Nucleus accumbens (tissue), 56 donors: ENCODE measurements at regions not wholly inside any gene's neighbourhood (a gene's known extent, or its start where the extent isn't known, plus 50 kb on each side); places are given as distances from the start of the nearest gene placed in this dataset.
"Not testable (repeated sequence)": the region's sequence is repeated elsewhere in the genome, so short reads cannot be mapped to it uniquely, and the experiment has no call there.

Experiments
- DNase-seq, 56 donors: peaks; one replicate each; lab custom pipeline; 2025; lab: John Stamatoyannopoulos, UW

DNA sequence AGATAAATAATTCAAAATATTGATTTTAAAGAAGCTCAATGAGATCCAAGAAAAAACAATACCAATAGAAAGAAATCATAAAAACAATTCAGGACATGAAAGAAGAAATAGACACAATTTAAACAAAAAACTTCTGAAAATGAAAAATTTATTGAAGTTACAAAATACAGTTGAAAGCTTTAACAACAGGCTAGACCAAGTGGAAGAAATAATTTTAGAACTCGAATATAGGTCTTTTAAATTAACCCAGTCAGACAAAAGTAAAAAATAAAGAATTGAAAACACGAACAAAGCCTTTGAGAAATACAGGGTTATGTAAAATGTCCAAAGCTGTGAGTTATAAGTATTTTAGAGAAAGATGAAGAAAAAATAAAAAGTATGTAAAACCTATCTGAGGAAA lies 152.4 kb upstream of the SMIM30 start:
- DNase-seq: no peak

DNA sequence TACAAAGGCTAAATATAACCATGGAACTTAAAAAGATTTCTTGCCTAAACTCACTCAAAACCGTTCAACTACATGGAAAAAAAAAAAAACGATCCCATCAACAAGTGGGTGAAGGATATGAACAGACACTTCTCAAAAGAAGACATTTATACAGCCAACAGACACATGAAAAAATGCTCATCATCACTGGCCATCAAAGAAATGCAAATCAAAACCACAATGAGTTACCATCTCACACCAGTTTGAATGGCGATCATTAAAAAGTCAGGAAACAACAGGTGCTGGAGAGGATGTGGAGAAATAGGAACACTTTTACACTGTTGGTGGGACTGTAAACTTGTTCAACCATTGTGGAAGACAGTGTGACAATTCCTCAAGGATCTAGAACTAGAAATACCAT lies 151.2 kb upstream of the SMIM30 start:
- DNase-seq: not testable (repeated sequence)

DNA sequence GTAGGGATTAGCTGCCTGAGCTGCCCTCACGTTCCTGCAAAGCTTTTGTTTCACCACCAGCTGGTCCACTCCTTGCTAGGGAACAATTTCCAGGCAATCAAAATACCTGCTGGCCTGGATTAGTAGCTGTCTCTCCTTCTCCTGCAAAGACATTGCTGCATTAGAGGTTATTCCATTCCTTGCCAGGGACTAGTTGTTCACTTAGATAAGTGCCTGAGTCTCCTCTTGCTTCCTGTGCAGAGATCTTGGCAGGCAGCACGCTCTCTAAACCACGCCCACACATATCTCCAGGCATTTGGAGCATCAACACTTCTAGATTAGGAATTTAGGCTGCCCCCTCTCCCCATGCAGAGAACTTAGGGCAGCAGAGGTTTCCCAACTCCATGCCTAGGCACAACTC lies 150.4 kb upstream of the SMIM30 start:
- DNase-seq: no peak

DNA sequence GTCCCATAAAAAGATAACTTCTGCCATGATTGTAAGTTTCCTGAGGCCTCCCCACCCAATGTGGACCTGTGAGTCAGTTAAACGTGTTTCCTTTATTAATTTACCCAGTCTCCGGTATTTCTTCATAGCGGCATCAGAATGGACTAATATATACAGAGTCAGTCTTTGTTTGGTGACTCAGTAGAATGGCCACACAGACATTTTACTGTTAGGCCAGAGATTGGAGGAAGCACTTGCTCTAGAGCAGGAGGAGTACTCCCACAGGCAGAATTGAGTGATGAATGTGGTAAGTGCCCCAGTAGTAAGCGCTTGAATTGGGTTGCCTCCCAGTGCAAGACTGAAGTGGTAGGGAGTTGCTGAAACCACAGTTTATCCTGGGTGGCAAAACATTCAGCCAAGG lies 149.5 kb upstream of the SMIM30 start:
- no peak for DNase-seq

DNA sequence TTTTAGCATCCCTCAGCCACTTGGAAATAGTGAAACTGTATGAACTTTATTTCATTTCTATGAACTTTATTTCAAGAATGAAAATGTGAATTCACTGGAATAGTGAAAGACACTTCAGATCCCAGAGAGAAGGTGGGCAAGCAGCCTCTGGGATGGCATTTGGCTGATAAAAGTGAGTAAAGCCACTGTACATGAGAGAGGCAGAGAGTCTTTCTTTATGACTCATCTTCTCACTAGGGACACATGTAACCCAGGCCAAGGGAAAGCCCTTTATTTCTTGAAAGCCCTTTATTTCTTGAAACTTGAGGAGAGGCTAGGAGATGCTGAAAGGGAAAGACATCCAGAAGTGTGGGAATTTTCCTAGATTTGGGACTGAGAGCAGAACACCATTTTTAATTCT lies 148.9 kb upstream of the SMIM30 start:
- no peak for DNase-seq

DNA sequence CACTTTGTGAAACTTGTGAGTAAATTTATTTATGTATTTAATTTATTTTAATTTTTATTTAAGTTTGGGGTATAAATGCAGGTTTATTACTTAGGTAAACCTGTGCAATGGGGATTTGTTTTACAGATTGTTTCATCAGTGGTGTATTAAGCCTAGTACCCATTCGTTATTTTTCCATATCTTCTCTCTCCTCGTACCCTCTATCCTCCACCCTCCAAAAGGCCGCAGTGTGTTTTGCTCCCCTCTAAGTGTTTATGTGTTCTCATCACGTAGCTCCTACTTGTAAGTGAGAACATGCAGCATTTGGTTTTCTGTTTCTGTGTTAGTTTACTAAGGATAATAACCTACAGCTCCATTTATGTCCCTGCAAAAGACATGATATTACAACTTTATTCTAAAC lies 145.4 kb upstream of the SMIM30 start:
- DNase-seq: no peak

DNA sequence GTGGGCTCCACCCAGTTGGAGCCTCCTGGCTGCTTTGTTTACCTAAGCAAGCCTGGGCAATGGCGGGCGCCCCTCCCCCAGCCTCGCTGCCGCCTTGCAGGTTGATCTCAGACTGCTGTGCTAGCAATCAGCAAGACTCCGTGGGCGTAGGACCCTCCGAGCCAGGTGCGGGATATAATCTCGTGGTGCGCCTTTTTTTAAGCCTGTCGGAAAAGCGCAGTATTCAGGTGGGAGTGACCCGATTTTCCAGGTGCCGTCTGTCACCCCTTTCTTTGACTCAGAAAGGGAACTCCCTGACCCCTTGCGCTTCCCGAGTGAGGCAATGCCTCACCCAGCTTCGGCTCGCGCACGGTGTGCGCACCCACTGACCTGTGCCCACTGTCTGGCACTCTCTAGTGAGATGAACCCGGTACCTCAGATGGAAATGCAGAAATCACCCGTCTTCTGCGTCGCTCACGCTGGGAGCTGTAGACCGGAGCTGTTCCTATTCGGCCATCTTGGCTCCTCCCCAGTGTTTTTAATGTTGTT lies 144.9 kb upstream of the SMIM30 start:
- not testable (repeated sequence) for DNase-seq

DNA sequence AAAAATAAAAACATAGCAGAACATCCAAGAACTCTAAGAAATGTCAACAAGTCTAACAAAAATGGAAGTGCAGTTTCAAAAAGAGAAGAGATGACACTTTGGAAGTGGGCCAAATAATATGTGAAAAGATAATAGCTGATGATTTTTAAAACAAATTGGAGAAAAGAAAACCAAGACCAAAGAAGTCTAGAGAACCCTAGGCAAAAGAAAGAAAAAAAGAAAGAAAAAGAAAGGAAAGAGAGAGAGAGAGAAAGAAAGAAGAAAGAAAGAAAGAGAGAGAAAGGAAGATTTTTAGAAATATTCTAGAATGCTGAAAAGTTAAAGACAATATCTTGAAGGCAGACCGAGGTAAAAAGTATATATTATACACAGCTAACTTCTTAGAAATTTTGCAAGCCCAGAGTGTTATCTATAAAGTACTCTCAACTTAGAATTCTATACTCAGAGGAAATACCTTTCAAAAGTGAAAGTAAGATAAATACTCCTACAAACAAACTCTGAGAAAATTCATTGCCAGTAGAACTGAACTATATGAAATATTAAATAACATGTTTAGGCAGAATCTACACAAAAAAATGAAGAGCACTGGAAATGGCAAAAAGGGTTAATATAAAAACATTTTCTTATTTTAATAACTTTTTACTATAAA lies 138.7 kb upstream of the SMIM30 start:
- no peak for DNase-seq

DNA sequence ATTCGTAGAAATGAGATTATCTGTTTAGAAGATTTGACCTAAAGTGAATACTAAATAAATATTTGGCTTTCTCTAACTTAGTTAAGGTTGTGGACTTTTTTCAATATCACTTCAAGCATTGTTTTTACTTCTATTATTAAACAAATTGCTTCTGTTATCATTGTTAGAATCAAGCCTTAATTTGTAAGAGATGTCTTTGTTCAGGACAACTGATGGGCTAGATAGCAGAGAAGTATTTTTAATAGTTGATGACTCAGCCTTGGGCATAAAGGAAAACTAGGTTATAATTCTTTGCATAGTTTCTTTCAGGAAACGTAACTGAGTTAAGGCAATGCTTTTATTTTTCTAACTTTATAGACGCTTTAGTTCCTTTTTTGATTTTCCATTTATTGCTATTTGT lies 128.8 kb upstream of the SMIM30 start:
- no peak for DNase-seq

DNA sequence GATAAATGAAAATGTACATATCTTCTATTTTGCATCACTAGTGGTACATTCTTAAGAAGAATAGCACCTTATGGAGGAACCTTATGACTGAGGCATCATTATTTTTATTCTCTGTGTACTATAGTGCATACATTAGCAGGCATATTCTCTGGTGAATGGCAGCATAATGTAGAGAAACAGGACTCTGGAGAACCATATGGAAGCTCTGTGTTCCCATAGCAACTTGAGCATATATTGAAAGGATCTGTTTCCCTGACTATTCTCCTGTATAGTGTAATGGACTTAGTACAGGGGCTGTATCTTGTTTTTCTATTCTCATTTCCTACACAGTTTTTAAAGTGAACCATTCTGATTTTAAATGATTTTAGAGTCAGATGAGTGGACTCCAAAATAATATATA lies 128.4 kb upstream of the SMIM30 start:
- DNase-seq: no peak

DNA sequence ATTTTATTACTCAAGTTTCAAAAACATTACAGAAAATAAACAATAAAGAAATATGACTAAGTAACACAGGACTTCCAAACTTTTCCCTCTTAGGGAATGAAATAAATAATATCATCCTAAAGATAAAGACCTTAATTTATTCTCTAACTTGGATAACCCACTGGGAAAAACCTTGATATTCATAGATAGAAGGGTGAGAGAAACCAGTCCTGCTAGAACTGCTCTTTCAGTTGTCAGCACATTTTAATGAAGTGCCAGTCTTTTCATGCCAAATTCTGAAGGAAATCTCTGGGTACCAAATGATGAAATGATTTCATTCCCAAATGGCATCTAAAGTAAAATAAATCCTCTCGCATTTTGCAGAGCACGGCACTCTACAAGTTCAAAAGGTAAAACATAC lies 114.5 kb upstream of the SMIM30 start:
- no peak for DNase-seq

DNA sequence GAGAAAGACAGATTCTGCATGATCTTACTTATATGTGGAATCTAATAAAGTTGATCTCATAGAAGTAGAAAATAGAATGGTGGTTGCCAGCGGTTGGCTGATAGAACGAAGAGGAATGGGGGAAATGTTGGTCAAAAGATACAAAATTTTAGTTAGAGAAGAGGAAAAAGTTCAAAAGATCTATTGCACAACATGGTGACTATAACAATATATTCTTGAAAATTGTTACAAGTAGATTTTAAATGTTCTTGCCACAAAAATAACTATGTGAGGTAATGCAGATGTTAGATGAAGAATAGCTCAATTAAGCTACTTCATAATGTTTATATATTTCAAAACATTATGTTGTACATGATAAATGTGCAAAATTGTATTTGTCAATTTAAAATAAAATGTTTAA lies 112.3 kb upstream of the SMIM30 start:
- DNase-seq: no peak

DNA sequence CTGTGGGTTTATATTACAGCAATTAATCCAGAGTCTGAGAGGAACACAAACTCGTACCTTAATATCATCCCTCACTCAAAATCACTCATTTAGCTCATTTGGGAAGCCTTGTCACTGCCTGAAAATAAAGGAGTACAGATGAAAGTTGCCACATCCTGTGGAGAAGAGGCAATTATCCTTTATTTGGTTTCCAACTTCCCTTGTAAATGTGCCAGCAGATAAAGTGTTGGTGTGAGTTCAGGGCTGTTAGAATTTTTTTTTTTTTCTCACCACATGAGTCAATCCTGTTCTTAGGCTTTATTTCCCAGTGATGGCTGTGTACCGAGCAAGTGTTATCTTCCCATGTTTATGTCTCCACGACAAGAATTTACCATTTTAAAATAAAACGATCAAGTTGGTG lies 99.0 kb upstream of the SMIM30 start:
- no peak for DNase-seq

DNA sequence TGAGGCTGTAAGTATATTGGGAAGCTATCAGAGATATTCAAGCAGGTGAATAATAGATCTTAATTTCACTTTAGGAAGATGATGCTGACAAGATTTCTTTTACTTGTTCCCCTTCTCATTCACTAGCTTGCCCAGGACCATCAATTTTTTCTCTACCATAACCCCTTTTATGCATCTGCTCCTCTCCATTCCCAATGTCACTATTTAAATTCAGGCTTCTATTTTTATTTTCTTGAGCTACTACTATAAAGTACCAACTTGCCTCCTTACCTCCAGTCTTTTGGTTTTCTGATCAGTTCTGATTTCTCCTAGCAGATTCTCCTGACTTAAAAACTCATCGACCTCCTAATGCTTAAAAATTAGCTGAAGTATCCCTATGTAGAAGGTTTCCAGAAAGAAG lies 97.7 kb upstream of the SMIM30 start:
- DNase-seq: no peak

DNA sequence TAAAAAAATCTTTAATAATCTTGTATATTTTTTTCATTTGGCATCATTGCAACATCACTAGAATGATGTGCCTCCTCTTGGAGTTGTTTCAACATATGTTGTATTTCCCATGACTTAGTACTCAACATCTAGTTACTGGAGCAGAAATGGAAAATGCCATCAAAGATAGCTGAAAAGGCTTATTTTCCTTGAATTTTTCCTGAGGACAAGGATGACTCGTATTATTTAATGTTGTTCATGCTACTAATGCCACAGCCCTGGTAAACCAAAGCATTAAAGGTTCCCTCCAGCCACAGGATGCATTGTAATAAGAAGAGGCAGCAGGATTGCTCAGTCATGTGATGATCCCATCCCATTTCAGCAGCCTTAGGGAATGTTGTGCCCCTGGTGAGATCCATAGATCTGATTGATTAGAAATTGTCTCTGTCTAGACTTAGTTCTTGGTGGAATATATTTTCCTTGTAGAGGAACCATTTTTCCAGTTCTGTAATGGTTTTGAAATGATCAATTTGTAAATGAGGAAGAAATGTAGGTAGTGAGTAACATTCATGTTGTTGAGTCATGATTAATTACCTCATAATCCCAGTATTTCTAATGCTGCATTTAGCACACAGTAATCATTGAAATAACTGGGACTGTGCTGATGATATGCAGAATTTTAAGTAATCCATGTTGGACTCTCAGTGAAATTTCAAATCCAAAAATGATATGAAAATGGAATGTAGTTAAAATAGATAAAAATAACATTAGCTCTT lies 91.3 kb upstream of the SMIM30 start:
- no peak for DNase-seq

DNA sequence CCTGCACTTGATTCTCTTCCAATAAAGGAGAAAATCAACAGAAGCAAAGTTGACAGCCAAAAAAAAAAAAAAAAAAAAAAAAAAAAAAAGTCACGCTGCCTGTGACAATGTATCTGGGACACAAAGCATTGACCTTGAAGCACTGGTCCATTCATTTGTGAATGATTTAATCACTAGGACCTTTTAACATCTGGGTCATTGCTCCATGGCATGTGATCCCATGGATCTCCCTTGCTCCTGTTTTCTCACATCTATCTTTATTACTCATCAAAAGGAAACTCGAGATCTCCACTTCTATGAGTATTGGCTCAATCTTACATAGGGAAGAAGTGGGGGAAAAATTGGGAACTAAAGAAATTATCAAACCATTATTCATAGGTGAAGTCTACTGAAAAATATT lies 89.6 kb upstream of the SMIM30 start:
- DNase-seq: no peak

DNA sequence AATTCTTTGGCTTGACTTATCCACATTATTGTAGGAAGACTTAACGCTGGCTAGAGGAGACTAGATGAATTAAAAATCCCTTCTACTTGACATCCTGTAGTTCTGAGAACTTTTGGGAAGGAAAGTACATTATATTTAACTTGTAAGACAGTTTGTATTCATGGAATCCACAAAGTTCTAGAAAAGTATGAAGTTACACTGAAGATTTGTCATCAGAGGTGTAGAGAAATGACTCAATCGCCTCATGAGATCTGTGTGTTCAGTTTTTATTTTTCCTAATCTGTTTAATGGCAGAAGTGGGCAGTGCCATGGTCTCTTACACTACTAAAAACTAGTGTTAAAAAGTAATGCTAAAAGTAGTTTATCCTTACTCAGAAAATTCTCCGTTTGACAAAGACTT lies 89.1 kb upstream of the SMIM30 start:
- DNase-seq: no peak

DNA sequence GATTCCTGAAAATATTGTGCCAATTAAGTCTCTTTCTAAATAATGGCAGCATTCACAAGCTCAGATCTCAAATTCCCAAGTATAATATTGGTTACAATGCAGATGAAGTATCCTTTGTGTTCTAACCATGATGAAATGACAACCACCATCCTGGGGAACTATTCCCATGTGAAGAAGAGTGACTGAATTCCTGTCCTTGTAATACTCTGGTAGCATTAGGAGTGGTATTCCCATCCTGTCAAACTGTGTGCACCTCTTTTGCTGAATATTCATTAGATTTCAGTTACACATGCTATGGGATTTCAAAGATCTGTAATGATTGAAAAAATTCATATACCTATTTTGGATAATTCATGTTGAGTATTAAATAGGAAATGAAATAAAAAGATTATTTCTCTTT lies 86.1 kb upstream of the SMIM30 start:
- DNase-seq: no peak

DNA sequence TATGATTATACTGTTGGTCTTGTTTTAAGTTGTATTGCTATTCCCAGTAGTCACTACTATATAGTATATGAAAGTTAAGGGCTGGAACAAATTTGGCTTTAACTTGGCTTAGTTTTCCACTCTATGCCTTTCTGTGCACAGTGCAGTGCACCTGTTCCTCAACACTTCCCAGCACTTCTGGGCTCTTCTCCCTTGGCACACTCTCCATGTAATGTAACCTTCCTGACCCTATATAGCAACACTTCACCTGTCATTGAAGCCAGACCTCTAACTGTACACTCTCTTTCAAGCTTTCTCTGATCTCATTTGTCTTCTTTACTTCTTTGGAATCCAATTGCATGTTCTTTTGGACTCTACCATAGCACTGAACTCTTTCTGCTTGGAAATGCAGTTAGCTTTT lies 83.9 kb upstream of the SMIM30 start:
- DNase-seq: no peak

DNA sequence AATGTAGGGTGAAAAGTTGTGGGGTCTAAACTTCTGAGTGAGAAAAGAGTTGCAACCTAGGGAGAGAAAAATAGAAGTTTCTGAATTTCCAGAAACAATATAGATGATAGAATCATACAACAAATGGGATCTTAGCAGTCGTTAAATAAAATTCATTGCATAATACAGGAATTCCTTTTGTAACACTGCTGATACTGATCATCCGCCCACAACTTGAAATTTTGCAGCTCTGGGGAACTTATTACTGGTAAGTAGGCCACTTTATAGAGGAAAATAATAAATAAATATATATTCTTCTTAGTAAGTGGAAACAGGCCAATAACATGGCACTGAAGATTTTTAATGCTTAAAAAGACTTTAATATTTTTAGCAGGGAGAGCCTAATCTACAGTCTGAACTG lies 81.9 kb upstream of the SMIM30 start:
- no peak for DNase-seq

DNA sequence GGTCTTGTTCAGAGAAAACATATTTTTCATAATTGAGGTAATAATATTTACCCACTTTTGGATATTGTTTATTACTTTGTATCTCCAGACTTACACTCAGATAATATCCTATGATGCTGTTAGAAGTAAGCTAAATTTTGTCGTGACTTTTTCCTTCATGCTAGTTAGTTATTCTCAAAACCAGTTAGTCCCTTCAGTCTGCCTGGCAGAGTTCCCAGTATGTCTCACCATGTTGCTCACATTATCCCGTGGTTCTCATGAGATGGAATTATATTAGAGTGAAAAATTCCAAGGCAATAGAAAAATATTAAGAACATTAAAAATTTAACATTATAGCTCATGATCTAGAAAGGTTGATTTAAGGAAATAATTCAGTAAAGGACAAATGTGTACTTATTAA lies 81.5 kb upstream of the SMIM30 start:
- no peak for DNase-seq

DNA sequence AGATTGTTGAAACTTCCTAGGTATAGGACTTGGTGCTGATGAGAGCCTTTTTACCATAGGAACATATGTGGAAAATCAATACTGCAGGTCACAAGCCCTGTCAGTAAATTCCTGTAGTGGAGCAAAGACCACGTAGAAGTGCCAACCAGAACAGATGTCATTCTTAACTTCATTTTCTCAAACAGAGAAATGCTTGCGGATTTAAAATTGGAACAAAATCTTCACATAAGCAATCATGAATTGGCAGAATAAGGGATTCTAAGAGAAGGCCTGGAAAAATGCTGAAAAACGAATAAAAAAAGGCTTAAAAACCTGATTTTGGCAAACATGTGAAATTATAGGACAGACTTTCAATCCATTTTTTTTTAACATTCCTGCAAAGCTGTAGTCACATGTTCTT lies 80.8 kb upstream of the SMIM30 start:
- DNase-seq: no peak
